Activated CD4-positive, alpha-beta T cell treated with anti-CD3 and anti-CD28 coated beads, Interleukin-10, Interleukin-2, amounts not matched to agents 100 ng/mL and 50 ng/mL, durations not matched to agents 16 hours and 8 hours (primary cell): ENCODE measurements at regions not wholly inside any gene's neighbourhood (a gene's known extent, or its start where the extent isn't known, plus 50 kb on each side); places are given as distances from the start of the nearest gene placed in this dataset.
"Not testable (repeated sequence)": the region's sequence is repeated elsewhere in the genome, so short reads cannot be mapped to it uniquely, and the experiment has no call there.

ENCODE experiments used
- DNase-seq: peaks from one replicate; pipeline ENCODE4 v3.0.0-alpha.2; 2020

GRCh38 chr3:148534089-148534988 lies 163.4 kb upstream of the AGTR1 start:
- no peak for DNase-seq

- no peak for DNase-seq
These were observed 162.7 kb upstream of the AGTR1 start for GRCh38 chr3:148535001-148535400.

- DNase-seq: no peak
These were observed 157.4 kb upstream of the AGTR1 start for GRCh38 chr3:148540266-148540665.

GRCh38 chr3:148540851-148541250 lies 156.9 kb upstream of the AGTR1 start:
- DNase-seq: no peak

GRCh38 chr3:148546959-148547358 lies 150.7 kb upstream of the AGTR1 start:
- no peak for DNase-seq

GRCh38 chr3:148551767-148552260 lies 145.9 kb upstream of the AGTR1 start:
- no peak for DNase-seq

- no peak for DNase-seq
These were observed 143.3 kb upstream of the AGTR1 start for GRCh38 chr3:148554367-148554766.

- DNase-seq: no peak
These were observed 141.0 kb upstream of the AGTR1 start for GRCh38 chr3:148556664-148557063.

GRCh38 chr3:148577579-148577978 lies 120.1 kb upstream of the AGTR1 start:
- DNase-seq: not testable (repeated sequence)

- no peak for DNase-seq
These were observed 115.6 kb upstream of the AGTR1 start for GRCh38 chr3:148582126-148582525.

GRCh38 chr3:148583793-148584192 lies 113.9 kb upstream of the AGTR1 start:
- no peak for DNase-seq

- DNase-seq: no peak
These were observed 113.3 kb upstream of the AGTR1 start for GRCh38 chr3:148584438-148584837.

GRCh38 chr3:148585671-148586379 lies 111.9 kb upstream of the AGTR1 start:
- no peak for DNase-seq

GRCh38 chr3:148588291-148588690 lies 109.4 kb upstream of the AGTR1 start:
- no peak for DNase-seq

GRCh38 chr3:148591525-148591924 lies 106.2 kb upstream of the AGTR1 start:
- no peak for DNase-seq

GRCh38 chr3:148598619-148599018 lies 99.1 kb upstream of the AGTR1 start:
- DNase-seq: no peak

- no peak for DNase-seq
These were observed 98.2 kb upstream of the AGTR1 start for GRCh38 chr3:148599481-148599880.

- no peak for DNase-seq
These were observed 97.3 kb upstream of the AGTR1 start for GRCh38 chr3:148600440-148600839.

GRCh38 chr3:148600902-148601765 lies 96.6 kb upstream of the AGTR1 start:
- no peak for DNase-seq

- no peak for DNase-seq
These were observed 95.7 kb upstream of the AGTR1 start for GRCh38 chr3:148601766-148602685.

- DNase-seq: no peak
These were observed 93.2 kb upstream of the AGTR1 start for GRCh38 chr3:148604270-148605085.
